ENCODE measurements at regions not wholly inside any gene's neighbourhood (a gene's known extent, or its start where the extent isn't known, plus 50 kb on each side); places are given as distances from the start of the nearest gene placed in this dataset.

GRCh38 chr6:43901733-43902230 is 131.8 kb downstream of the VEGFA start (continued):
- TF ChIP-seq, protein P1, sequence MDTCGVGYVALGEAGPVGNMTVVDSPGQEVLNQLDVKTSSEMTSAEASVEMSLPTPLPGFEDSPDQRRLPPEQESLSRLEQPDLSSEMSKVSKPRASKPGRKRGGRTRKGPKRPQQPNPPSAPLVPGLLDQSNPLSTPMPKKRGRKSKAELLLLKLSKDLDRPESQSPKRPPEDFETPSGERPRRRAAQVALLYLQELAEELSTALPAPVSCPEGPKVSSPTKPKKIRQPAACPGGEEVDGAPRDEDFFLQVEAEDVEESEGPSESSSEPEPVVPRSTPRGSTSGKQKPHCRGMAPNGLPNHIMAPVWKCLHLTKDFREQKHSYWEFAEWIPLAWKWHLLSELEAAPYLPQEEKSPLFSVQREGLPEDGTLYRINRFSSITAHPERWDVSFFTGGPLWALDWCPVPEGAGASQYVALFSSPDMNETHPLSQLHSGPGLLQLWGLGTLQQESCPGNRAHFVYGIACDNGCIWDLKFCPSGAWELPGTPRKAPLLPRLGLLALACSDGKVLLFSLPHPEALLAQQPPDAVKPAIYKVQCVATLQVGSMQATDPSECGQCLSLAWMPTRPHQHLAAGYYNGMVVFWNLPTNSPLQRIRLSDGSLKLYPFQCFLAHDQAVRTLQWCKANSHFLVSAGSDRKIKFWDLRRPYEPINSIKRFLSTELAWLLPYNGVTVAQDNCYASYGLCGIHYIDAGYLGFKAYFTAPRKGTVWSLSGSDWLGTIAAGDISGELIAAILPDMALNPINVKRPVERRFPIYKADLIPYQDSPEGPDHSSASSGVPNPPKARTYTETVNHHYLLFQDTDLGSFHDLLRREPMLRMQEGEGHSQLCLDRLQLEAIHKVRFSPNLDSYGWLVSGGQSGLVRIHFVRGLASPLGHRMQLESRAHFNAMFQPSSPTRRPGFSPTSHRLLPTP (IDR thresholded peaks at IDR 0.05; ENCODE audit: borderline replicate concordance, extremely low read depth, insufficient read length), result no peak
- no peak for TF ChIP-seq RFX5 (IDR thresholded peaks at IDR 0.05; ENCODE audit: low read depth, low read length)
- no peak for TF ChIP-seq SMARCB1 (IDR thresholded peaks at IDR 0.05; ENCODE audit: insufficient read length, low read depth)
- TF ChIP-seq ZNF3 (CRISPR knock-in tag; IDR thresholded peaks at IDR 0.05), result peak; percentile 71; the same call in 1 of the 2 replicates
- TF ChIP-seq CBFA2T2 (conservative IDR thresholded peaks at IDR 0.05), result no peak
- TF ChIP-seq ZBTB1 (CRISPR knock-in tag; IDR thresholded peaks at IDR 0.05; ENCODE audit: borderline replicate concordance, low read depth), result no peak
- TF ChIP-seq, protein P2, sequence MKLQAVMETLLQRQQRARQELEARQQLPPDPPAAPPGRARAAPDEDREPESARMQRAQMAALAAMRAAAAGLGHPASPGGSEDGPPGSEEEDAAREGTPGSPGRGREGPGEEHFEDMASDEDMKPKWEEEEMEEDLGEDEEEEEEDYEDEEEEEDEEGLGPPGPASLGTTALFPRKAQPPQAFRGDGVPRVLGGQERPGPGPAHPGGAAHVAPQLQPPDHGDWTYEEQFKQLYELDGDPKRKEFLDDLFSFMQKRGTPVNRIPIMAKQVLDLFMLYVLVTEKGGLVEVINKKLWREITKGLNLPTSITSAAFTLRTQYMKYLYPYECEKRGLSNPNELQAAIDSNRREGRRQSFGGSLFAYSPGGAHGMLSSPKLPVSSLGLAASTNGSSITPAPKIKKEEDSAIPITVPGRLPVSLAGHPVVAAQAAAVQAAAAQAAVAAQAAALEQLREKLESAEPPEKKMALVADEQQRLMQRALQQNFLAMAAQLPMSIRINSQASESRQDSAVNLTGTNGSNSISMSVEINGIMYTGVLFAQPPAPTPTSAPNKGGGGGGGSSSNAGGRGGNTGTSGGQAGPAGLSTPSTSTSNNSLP (IDR thresholded peaks at IDR 0.05; ENCODE audit: borderline replicate concordance, low read depth, low read length), result no peak
- TF ChIP-seq ATF1 (CRISPR knock-in tag; IDR thresholded peaks at IDR 0.05), result no peak
- no peak for TF ChIP-seq ATF1 (tag; IDR thresholded peaks at IDR 0.05)
- TF ChIP-seq POLR3G (IDR thresholded peaks at IDR 0.05; ENCODE audit: extremely low read depth, insufficient read length, insufficient replicate concordance), result no peak
- no peak for TF ChIP-seq TCF7 (IDR thresholded peaks at IDR 0.05; ENCODE audit: borderline replicate concordance)
- TF ChIP-seq NBN (IDR thresholded peaks at IDR 0.05; ENCODE audit: low read depth), result no peak
- TF ChIP-seq ZNF584 (CRISPR knock-in tag; IDR thresholded peaks at IDR 0.05; ENCODE audit: low read depth), result 0 out of 2 replicates have a peak, but pooled peaks have one; percentile 18
- TF ChIP-seq, protein P3, sequence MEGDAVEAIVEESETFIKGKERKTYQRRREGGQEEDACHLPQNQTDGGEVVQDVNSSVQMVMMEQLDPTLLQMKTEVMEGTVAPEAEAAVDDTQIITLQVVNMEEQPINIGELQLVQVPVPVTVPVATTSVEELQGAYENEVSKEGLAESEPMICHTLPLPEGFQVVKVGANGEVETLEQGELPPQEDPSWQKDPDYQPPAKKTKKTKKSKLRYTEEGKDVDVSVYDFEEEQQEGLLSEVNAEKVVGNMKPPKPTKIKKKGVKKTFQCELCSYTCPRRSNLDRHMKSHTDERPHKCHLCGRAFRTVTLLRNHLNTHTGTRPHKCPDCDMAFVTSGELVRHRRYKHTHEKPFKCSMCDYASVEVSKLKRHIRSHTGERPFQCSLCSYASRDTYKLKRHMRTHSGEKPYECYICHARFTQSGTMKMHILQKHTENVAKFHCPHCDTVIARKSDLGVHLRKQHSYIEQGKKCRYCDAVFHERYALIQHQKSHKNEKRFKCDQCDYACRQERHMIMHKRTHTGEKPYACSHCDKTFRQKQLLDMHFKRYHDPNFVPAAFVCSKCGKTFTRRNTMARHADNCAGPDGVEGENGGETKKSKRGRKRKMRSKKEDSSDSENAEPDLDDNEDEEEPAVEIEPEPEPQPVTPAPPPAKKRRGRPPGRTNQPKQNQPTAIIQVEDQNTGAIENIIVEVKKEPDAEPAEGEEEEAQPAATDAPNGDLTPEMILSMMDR (IDR thresholded peaks at IDR 0.05 in 2 of 3, conservative IDR thresholded peaks at IDR 0.05 in 1 of 3; ENCODE audit: insufficient read depth in 2 of 3, low read depth in 1 of 3, low read length in 3 of 3), result no peak
- TF ChIP-seq SREBF1 (IDR thresholded peaks at IDR 0.05; ENCODE audit: borderline replicate concordance, low read depth, low read length), result no peak
- no peak for TF ChIP-seq ZC3H11A (IDR thresholded peaks at IDR 0.05; ENCODE audit: low read depth, low read length)
- 0 out of 2 replicates have a peak, but pooled peaks have one; percentile 11 for TF ChIP-seq RHOXF2B (CRISPR knock-in tag; conservative IDR thresholded peaks at IDR 0.05)
- TF ChIP-seq HSF4 (CRISPR knock-in tag; IDR thresholded peaks at IDR 0.05; ENCODE audit: borderline replicate concordance), result peak; percentile 51; the same call in 1 of the 2 replicates
- no peak for TF ChIP-seq THRB (CRISPR knock-in tag; conservative IDR thresholded peaks at IDR 0.05)
- no peak for TF ChIP-seq HCFC1 (IDR thresholded peaks at IDR 0.05; ENCODE audit: low read depth, low read length)
- no peak for TF ChIP-seq CCAR2 (IDR thresholded peaks at IDR 0.05; ENCODE audit: low read depth, low read length)
- TF ChIP-seq ZBTB17 (CRISPR knock-in tag; IDR thresholded peaks at IDR 0.05), result 0 out of 2 replicates have a peak, but pooled peaks have one; percentile 31
- TF ChIP-seq ZNF282 (CRISPR knock-in tag; IDR thresholded peaks at IDR 0.05), result no peak

All from K562 (cell line).